GM13977 (cell line): ENCODE measurements at regions not wholly inside any gene's neighbourhood (a gene's known extent, or its start where the extent isn't known, plus 50 kb on each side); places are given as distances from the start of the nearest gene placed in this dataset.
"Not testable (repeated sequence)": the region's sequence is repeated elsewhere in the genome, so short reads cannot be mapped to it uniquely, and the experiment has no call there.

Experiments used
- DNase-seq: peaks from one replicate; pipeline ENCODE4 v3.0.0; 2012; ENCODE audit warnings: low spot score
- in situ Hi-C: fragments of 300-500 bp; cut with MboI; formaldehyde crosslinking; loops from one replicate; pipeline ENCODE4 v1.12.0; 2022; ENCODE audit warnings: low sequenced_read_pairs, low pct_unique_long_range_greater_than_20kb, mixed read lengths, inconsistent platforms; ENCODE audit not compliant: unreplicated experiment
- TF ChIP-seq, protein P1 (sequence below): IDR thresholded peaks from 2 replicates; pipeline ENCODE4 v1.5.1; 2012; ENCODE audit warnings: mild to moderate bottlenecking, control low read depth; ENCODE audit not compliant: insufficient read depth; ENCODE audit errors: extremely low read depth, missing control alignments

DNA sequence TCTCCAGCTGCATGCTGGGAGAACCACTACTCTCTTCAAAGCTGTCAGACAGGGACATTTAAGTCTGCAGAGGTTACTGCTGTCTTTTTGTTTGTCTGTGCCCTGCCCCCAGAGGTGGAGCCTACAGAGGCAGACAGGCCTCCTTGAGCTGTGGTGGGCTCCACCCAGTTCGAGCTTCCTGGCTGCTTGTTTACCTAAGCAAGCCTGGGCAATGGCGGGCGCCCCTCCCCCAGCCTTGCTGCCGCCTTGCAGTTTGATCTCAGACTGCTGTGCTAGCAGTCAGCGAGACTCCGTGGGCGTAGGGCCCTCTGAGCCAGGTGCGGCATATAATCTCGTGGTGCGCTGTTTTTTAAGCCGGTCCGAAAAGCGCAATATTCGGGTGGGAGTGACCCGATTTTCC, 215.0 kb downstream of the STIM2 start:
- in situ Hi-C loops, DNase-seq: not testable (repeated sequence)

DNA sequence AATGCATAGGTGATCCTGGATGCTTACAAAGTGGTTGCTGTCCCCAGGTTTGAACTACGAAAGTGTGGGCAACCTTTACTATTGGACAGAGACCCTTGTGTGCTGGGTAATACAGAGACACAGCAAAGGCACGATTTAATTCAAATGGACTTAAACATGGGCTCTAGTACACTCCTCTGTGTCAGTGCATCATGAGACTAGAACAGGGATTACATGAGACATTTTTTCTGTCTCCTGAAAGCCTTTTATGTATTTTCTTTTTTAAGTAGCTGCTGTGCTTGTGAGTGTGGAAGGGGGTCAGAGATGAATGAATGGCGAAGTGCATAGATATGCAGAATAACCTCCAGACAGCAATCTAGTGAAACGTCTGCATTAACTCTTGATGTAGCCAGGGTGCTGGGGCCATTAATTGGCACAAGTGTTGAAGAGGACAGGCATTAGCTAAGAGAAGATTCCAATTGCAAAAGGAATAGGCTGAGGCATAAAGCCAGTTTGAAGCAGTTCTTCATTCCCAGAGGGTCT, 218.4 kb downstream of the STIM2 start:
- no peak for DNase-seq
- TF ChIP-seq, protein P1, sequence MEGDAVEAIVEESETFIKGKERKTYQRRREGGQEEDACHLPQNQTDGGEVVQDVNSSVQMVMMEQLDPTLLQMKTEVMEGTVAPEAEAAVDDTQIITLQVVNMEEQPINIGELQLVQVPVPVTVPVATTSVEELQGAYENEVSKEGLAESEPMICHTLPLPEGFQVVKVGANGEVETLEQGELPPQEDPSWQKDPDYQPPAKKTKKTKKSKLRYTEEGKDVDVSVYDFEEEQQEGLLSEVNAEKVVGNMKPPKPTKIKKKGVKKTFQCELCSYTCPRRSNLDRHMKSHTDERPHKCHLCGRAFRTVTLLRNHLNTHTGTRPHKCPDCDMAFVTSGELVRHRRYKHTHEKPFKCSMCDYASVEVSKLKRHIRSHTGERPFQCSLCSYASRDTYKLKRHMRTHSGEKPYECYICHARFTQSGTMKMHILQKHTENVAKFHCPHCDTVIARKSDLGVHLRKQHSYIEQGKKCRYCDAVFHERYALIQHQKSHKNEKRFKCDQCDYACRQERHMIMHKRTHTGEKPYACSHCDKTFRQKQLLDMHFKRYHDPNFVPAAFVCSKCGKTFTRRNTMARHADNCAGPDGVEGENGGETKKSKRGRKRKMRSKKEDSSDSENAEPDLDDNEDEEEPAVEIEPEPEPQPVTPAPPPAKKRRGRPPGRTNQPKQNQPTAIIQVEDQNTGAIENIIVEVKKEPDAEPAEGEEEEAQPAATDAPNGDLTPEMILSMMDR = no peak
- in situ Hi-C loops = no loop called here

DNA sequence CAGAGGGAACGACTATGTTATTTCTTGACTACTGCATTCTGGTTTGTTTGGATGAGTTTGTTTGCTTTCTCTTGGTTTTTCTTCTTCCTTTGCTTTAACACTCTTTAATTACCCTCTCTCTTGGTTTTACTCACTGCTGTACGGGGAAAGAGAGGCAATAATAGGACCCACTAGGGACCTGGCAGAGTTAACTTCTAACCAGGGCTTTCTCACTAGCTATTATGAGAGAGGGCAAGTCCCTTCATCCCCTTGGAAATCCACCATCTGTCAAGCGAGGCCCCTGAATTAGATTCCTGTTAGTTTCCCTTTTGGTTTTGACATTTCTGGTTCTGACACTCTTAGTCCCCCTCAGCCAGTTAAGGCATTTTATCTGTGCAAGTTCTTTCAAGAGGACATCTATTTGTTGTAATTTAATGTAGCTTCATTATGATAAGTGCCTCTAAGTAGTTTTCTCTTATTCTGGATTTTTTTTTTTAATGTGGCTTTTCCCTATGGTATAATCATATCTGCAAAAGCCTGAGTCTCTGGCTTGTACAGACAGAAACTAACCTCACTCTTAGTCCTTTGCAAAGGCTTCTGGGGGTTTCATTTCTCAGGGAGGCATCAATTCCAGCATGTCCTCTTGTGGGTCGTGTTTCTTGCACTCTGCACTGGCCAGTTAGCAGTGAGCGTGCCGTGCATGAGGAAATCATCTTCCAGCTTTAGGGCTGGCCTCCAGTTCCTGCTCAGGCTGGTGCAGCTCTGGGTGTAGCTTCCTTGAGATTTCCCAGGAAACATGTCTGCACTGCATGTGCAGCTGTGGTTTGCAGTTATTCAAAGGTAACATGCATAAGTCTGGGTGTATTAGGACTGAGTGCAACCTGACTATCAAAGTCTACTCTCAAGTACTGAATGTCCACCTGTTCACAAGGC, 221.3 kb downstream of the STIM2 start:
- TF ChIP-seq, protein P1 = no peak
- in situ Hi-C loops = no loop called here
- no peak for DNase-seq

DNA sequence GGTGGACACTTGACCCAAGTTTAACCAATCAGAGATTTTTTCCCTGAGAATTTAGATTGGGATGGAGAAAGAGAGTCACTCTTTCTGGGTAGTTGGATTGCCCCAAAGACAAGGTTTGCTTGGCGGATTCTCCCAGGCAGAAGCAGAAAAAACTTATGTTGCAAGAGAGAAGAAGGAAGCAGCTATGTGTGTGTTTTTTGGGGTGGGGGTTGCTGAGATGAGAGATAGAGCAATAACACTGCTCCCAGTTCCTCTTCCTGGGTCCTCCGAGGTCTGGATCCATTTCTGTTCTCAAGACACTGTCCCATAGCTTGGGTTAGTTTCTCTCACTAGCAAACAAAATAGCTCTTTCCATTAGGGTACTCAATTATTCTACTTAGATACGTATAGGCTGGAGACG, 222.1 kb downstream of the STIM2 start:
- TF ChIP-seq, protein P1 = no peak
- in situ Hi-C loops = no loop called here
- DNase-seq = no peak

DNA sequence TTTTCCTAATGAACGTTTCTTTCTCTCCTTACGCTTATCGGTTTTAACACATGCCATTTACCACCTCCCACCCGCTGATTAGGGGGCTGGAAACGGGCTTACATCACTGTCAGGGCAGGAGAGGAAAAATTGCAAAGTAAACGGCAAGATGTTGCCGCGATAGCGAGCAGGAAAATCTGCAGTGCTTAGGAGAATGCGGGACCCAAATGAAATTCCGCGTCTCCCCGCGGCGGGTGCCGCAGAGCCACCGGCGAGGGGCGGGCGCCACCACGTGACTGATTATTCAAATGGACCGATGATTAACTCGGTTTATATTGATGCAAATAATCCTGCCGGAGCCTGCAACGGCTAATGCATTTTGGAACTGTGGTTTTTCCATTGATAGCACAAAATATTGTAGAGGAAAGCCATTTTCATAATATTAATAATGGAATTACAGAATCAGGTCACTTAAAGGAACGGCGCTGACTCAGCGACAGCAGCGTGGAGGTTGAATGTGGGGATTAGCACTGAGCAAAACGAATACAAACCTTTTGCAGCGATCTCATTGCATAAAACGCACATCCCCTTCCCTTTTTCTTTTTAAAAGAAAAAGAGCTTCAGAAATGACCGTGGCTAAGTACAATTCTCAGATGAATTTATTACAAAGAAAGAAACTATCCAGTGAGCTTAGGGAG, 224.2 kb downstream of the STIM2 start:
- TF ChIP-seq, protein P1 = no peak
- in situ Hi-C loops = no loop called here
- DNase-seq = no peak

DNA sequence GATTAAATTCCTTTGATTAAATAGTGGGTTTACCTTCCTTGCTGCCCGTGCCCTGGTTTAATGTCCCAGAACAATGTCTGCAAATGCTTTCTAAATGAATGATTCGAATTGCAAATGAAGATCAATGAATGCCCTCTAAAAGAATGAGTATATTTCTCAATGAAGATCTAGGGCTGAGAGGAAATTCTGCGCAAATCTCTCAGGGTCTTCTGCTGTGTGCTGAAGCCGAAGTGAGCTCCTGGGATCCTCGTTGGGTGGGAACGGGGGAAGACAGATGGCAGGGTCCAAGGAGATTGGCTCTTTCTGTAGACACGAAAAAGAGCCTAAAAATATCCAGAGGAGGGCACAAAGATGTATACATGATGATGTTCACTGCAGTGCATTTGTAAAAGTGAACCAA, 224.8 kb downstream of the STIM2 start:
- in situ Hi-C loops = no loop called here
- no peak for DNase-seq
- TF ChIP-seq, protein P1 = no peak
